ENCODE measurements at regions not wholly inside any gene's neighbourhood (a gene's known extent, or its start where the extent isn't known, plus 50 kb on each side); places are given as distances from the start of the nearest gene placed in this dataset.

DNA sequence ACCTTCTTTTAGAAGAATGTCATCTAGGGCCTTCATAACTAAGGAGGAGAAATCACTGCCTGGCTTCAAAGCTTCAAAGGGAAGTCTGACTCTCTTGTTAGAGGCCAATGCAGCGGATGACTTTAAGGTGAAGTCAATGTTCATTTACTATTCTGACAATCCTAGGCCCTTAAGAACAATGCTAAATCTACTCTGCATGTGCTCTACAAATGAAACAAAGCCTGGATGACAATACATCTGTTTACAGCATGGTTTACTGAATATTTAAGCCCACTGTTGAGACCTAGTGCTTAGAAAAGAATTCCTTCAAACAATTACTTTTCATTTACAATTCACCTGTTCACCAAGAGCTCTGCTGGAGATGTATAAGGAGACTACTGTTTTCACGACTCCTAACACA, 160.4 kb upstream of the EPHA3 start:
- Mint-ChIP-seq H3K4me1 (no peaks in the 10 kb centered on the region), H3K27me3 (ENCODE audit: insufficient read depth) (no peaks in the 10 kb centered on the region), H3K4me3 (no peak overlapping the region), H3K27ac (no peak overlapping the region), H3K36me3 (ENCODE audit: low read depth) (no peaks in the 10 kb centered on the region), H3K9me3 (no peaks in the 10 kb centered on the region)
- WGBS, 2 experiments (ENCODE audit: insufficient coverage in 1 of 2, insufficient read length in 1 of 2) = 88 to 100% methylated on average over 1 to 2 of the region's 2 CpGs
- Histone ChIP-seq H3K27me3 (ENCODE audit: control insufficient read depth, insufficient read depth, low read length, poor library complexity, severe bottlenecking) (no peaks in the 10 kb centered on the region), H3K9me3 (ENCODE audit: control insufficient read depth, low read length) (no peaks in the 10 kb centered on the region), H3K4me3 (ENCODE audit: low read length) (no peak overlapping the region), H3K4me1 (ENCODE audit: control insufficient read depth, insufficient read depth, low read length) (no peaks in the 10 kb centered on the region), H3K9ac (ENCODE audit: extremely low read depth, low read length, poor library complexity, severe bottlenecking) (no peak overlapping the region), H3K27ac (ENCODE audit: low read depth, low read length) (no peak overlapping the region), H3K36me3 (ENCODE audit: control insufficient read depth, insufficient read depth, low read length) (no peaks in the 10 kb centered on the region)
- DNase-seq = no peak
- TF ChIP-seq, protein P1, sequence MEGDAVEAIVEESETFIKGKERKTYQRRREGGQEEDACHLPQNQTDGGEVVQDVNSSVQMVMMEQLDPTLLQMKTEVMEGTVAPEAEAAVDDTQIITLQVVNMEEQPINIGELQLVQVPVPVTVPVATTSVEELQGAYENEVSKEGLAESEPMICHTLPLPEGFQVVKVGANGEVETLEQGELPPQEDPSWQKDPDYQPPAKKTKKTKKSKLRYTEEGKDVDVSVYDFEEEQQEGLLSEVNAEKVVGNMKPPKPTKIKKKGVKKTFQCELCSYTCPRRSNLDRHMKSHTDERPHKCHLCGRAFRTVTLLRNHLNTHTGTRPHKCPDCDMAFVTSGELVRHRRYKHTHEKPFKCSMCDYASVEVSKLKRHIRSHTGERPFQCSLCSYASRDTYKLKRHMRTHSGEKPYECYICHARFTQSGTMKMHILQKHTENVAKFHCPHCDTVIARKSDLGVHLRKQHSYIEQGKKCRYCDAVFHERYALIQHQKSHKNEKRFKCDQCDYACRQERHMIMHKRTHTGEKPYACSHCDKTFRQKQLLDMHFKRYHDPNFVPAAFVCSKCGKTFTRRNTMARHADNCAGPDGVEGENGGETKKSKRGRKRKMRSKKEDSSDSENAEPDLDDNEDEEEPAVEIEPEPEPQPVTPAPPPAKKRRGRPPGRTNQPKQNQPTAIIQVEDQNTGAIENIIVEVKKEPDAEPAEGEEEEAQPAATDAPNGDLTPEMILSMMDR (conservative IDR thresholded peaks at IDR 0.05) = no peak

- H3K9me3 Mint-ChIP-seq = no peaks in the 10 kb centered on the region
- no peaks in the 10 kb centered on the region for H3K27me3 ChIP-seq (ENCODE audit: control insufficient read depth, insufficient read depth, low read length, poor library complexity, severe bottlenecking)
- no peak overlapping the region for H3K27ac Mint-ChIP-seq
- H3K36me3 ChIP-seq (ENCODE audit: control insufficient read depth, insufficient read depth, low read length) = no peaks in the 10 kb centered on the region
- H3K4me3 ChIP-seq (ENCODE audit: low read length) = no peak overlapping the region
- no peak overlapping the region for H3K4me3 Mint-ChIP-seq
- no peak overlapping the region for H3K9ac ChIP-seq (ENCODE audit: extremely low read depth, low read length, poor library complexity, severe bottlenecking)
- no peaks in the 10 kb centered on the region for H3K9me3 ChIP-seq (ENCODE audit: control insufficient read depth, low read length)
- peaks cover 3% of the 10 kb centered on the region for H3K4me1 Mint-ChIP-seq
- H3K27me3 Mint-ChIP-seq (ENCODE audit: insufficient read depth) = no peaks in the 10 kb centered on the region
- TF ChIP-seq, protein P1 (conservative IDR thresholded peaks at IDR 0.05) = no peak
- 100% methylated on average over 1 to 3 of the region's 4 CpGs for WGBS, 2 experiments (ENCODE audit: insufficient coverage in 1 of 2, insufficient read length in 1 of 2)
- no peaks in the 10 kb centered on the region for H3K4me1 ChIP-seq (ENCODE audit: control insufficient read depth, insufficient read depth, low read length)
- no peak overlapping the region for H3K27ac ChIP-seq (ENCODE audit: low read depth, low read length)
- DNase-seq = no peak
- no peaks in the 10 kb centered on the region for H3K36me3 Mint-ChIP-seq (ENCODE audit: low read depth)
Observed at GRCh38 chr3:88954853-88955252, 152.6 kb upstream of the EPHA3 start.

DNA sequence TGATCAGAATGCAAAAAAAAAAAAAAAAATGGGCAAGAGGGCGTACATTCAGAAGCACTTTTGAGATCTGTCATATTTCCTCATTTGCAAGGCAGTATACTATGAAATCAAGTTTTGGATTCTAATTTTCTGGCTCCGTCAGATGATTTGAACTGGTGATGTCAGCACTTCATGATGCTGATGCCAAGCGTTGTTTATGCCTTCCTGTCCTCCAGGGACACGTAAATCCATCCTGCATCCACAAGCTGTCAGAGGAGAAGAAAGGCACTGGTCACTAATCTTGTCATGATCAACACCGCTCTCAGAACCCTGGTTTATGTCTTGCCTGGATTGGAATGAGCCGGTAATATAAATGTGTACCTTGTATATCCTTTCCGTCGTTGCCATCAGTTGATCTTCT, 152.1 kb upstream of the EPHA3 start:
- 88 to 91% methylated on average over 4 to 8 of the region's 8 CpGs for WGBS, 2 experiments (ENCODE audit: insufficient coverage in 1 of 2, insufficient read length in 1 of 2)
- H3K4me1 ChIP-seq (ENCODE audit: control insufficient read depth, insufficient read depth, low read length) = no peaks in the 10 kb centered on the region
- H3K9me3 ChIP-seq (ENCODE audit: control insufficient read depth, low read length) = no peaks in the 10 kb centered on the region
- no peak overlapping the region for H3K4me3 ChIP-seq (ENCODE audit: low read length)
- TF ChIP-seq, protein P1 (conservative IDR thresholded peaks at IDR 0.05) = no peak
- no peaks in the 10 kb centered on the region for H3K36me3 ChIP-seq (ENCODE audit: control insufficient read depth, insufficient read depth, low read length)
- no peak overlapping the region for H3K27ac Mint-ChIP-seq
- H3K27me3 ChIP-seq (ENCODE audit: control insufficient read depth, insufficient read depth, low read length, poor library complexity, severe bottlenecking) = no peaks in the 10 kb centered on the region
- H3K4me3 Mint-ChIP-seq = no peak overlapping the region
- peaks cover 6% of the 10 kb centered on the region for H3K4me1 Mint-ChIP-seq
- H3K9ac ChIP-seq (ENCODE audit: extremely low read depth, low read length, poor library complexity, severe bottlenecking) = no peak overlapping the region
- H3K27me3 Mint-ChIP-seq (ENCODE audit: insufficient read depth) = no peaks in the 10 kb centered on the region
- H3K36me3 Mint-ChIP-seq (ENCODE audit: low read depth) = no peaks in the 10 kb centered on the region
- H3K9me3 Mint-ChIP-seq = no peaks in the 10 kb centered on the region
- no peak for DNase-seq
- no peak overlapping the region for H3K27ac ChIP-seq (ENCODE audit: low read depth, low read length)

Data from endodermal cell (in vitro differentiated cells).